Esophagus mucosa (tissue), 1 donor: ENCODE measurements at regions not wholly inside any gene's neighbourhood (a gene's known extent, or its start where the extent isn't known, plus 50 kb on each side); places are given as distances from the start of the nearest gene placed in this dataset.

Experiments
- ATAC-seq: fragments of 200-7000 bp; cut with Tn5 transposase; one replicate; pipeline ENCODE4 v1.9.1; 2020
- donor health status: DM: yes; HTN: yes; CAD: no.

DNA sequence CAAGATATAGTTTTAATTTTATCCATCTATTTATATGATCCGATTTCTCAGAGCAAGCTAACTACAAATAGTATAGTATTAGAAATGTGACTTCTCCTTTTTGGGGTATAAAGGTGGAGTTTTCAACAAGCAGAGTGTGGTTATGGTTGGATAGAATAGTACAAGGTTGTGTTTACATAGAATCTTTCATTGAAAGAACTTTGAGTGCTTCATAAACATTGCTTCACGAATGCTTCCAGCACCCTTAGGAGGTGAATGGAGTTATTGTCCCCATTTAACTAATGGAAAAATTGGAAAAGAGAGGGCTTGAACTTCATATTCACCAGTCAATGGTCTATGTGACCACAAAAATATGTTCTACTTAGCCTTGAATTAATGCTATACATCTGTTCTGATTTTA, 134.1 kb upstream of the CITED2 start:
- no peak for ATAC-seq

DNA sequence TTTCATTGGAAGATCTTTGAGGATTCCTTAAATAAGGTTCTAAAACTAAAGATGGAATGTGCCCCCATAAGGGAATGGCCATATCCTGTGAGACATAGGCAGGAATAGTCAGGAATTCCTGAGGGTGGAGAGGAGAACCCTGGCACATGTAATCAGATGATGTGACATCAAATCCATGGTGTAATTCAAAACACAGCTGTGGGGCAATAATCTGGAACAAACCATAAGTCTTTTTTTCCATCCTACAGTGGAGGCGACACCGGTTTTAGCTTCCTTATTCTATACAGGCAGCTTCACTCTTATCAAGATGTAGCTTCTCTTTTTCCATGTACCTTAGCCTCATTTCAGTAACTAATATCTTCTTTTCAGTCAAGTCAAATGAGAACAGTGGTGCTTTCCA, 133.6 kb upstream of the CITED2 start:
- ATAC-seq: no peak

GRCh38 chr6:139500977-139501376, 126.5 kb upstream of the CITED2 start:
- ATAC-seq: peak; percentile 48

- ATAC-seq: no peak
These were observed 124.3 kb upstream of the CITED2 start for GRCh38 chr6:139498715-139499114.

- no peak for ATAC-seq
These were observed 123.0 kb upstream of the CITED2 start for GRCh38 chr6:139497345-139497961.

GRCh38 chr6:139496654-139497344, 122.4 kb upstream of the CITED2 start:
- ATAC-seq: no peak

GRCh38 chr6:139494376-139494990, 120.0 kb upstream of the CITED2 start:
- ATAC-seq: no peak

DNA sequence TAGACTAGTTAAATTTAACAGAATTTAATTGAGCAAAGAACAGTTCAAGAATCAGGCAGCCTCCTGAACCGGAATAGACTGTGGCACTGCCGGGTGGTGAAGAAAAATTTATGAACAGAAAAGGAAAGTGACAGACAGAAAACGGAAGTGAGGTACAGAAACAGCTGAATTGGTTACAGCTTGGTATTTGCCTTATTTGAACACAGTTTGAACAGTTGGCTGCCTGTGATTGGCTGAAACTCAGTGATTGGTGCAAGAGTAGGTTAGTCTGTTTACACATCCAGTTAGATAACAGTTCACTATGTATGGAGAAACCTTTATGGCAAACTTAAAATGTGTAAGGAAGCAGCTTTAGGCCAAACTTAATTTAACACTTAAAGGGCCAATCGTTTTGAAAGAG, 116.0 kb upstream of the CITED2 start:
- ATAC-seq: no peak

DNA sequence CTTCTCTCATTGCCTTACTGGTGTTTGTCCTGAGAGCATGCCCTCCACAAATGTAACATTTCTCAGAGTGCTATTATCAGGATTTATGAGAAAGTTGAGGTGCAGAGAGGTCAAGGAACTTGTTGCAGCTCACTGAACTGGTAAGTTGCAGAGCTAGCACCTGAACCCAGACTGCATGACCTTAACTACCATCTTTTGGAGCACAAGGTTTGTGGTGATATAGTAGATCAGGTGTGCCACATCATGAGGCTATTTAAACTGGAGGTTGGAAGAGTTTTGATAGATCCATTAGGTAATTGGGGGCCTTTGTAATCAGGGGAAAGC, 112.0 kb upstream of the CITED2 start:
- ATAC-seq: no peak

DNA sequence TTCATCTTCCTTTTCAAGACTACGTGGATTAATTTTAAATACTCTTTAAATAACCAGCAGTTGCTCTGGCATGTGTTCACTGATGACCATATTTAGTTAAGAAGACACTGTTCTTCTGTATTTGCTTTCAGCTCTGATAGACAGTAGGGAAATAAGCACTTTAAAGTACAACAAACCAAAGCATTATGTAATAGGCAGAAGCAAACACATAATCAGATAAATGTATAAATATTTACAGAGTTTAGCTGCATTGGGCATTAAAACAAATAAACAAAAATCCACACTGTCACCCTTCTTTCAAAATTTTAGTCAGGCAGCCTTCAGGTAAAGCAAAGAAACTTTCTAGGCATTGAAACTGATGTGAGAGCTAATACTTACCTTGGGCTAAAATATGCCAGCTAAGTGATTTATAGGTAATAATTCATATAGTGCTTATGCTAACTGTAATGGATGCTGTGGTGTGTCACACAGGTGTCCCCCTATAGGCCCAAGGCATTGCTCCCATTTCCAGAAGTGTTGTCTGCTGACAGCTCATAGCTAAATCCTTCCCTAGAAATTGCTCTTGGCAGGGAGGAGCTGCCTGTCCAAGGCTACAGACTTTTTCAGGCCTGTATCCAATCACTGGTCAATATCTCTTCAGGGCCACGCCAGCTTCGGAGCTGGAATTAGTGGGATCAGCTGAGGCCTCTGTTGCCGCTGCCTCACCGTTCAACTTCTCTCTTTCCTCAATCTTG, 111.5 kb upstream of the CITED2 start:
- ATAC-seq: no peak

- no peak for ATAC-seq
These were observed 110.7 kb upstream of the CITED2 start for GRCh38 chr6:139485185-139485584.

DNA sequence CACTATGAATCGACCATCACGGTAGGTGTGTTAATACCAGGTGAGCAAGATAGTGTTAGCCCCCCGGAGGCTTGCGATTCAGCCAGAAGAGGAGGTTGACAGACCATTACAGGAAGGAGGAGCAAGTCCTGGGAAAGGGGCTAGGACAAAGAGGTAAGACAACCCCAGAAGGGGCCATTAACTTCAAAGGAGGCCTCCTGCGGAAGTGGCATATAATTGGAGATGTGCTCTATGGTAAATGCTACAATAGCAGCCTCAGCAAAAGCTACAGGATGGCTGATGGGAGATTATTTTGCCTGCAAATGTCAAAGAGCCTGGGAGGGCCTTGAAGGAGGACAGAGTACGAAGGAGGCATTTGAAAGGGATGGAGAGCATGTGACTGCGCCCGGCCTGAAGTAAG, 108.6 kb upstream of the CITED2 start:
- ATAC-seq: no peak

DNA sequence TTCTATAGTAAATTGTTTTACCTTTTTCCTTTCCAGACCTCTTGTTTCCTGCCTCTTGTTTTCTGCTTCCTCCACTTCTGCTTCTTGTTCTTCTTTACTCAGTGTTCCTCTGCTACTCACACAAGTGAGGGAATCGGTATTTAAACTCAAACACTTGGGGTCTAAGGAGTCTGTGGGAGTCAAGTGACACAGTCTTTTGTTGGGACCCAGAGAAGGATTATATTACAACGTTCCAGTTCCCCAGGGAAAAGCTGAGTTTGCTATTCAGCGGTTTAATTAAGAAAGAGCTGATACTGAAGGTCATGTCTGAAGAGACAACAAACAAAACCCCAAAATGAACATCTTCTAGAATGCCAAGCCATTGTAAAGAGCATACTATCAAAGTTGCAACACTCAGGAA, 107.8 kb upstream of the CITED2 start:
- no peak for ATAC-seq

DNA sequence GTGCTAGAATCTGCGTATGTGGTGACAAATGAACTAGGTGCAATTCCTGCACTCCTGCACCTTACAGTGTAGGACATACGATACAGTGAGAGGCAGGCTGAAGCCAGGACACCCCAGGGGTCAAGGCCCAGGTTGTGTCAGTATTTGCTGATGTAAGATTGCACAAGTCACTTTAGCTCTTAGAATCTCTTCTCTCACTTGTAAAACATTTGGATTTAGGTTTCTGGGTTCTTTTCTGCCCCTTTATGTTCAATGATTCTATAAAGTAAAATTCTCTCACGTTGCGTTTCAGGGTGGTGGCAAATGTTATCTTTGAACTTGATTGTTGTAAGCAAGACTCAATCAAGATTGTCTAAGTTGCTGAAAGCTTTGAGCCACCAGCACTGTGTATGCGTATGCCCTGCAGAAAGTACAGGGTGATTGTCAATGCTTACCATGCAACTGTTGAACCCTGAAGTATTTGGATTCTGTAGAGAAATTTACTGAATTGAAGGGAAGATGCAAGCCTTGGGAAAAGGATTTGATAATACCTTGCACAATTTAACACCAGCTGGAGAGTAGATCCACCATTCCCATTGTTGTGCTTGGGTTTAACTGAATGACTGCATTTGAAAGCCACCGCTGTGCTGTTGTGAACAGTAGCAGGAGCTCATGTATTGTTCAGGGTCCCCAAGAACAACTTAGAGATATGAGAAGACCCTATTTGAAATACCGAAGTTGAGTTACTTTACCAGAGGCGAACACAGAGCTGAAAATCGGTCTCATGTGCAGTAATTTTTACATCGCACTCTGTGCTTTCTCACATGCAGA, 106.1 kb upstream of the CITED2 start:
- no peak for ATAC-seq

DNA sequence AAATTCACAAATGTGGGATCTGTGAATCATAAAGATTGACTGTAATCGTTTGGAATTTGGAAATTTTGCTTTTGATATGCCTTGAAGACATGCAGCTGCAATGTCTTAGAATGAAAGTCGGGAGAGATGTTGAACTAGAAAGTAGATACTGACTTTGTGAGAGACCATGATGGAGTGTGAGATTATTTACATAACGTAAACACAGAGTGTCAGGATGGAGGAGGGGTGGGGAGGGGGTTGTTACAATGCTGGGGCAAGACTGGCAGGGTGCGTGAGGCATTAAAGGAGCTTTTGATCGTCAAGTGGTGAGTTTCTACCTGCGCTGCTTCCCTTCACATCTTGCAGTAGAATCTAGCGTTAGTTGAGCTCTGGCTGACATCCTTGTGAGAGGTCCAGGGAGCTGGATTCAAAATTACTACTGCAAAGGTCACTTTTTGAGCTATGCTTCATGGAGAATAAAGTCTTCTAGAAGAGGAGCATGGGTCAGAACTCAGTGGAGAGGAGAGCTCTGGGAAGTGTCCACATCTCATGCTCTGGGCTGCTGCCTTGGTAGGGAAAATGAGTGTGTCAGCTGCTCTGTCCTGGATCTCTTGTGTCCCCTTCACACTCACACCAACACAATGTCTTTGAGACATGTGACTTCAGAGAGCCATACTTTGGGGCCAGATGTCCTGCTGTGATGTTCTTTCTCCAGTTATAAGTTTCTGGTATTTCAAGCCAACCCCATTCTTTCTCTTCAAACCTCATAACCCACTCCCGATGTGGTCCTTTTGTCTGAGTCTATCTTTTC, 105.2 kb upstream of the CITED2 start:
- ATAC-seq: no peak

DNA sequence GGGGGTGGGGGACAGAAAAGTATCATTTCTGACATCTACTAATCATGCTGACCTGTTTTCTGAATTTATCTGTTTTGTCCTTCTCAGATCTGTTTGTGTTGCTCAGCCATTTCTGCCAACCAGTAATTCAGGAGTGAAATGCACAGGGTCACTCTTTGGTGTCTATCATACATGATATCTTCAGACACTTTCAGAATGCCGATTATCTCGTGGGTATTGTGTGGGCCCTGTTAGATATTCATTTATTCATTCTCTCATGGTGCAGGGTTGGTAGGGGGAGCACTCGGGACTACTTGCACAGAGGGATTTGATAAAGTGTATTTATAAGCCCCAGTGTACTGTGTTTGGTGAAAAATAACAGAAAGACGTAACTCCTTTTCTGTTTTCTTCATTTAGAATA, 101.2 kb upstream of the CITED2 start:
- ATAC-seq: no peak

GRCh38 chr6:139475241-139475640, 100.8 kb upstream of the CITED2 start:
- ATAC-seq: no peak

DNA sequence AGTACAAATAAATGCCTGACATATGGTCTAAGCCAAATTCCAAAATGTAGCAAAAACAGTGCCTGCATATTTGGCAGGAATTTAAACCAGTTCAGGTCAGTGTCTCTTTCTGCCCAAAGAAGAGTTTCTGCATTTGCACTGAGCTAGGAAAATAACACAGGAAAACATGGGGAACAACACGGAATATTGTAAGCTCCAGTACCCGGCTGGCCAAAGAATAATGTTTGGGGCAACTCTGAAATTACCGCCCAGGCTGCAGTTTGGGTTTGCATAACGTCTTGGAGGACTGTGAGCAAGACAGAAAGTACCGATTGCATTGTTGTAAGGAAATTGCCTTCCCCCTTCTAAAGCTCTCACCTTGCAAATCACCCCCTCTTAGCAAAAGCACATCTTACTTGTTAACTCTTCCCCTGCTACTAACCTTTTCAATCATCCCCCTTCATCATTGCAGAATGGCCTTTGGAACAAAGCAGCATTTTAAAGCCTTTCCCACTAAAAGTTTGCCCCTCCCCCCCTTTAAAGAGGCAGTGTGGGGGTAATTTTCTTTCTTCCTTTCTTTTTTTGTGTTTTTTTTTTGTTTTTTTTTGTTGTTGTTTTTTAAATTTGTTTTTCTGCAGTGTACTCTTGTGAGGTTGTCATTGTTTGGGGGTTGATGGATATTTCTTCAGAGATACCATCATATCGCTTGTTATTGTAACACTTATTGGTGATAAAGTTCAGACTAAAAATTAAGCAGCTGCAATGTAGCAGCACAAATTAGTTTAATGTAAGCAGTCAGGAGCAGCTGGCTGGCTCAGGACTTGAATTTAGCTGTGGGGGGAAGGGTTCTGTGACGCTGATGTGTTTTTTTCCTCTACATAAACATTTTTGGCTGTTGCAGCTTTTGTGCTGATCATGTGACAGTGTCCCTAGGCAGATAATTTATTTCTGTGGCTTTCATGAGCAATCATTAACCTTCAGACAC, 100.0 kb upstream of the CITED2 start:
- ATAC-seq: no peak

GRCh38 chr6:139473731-139474130, 99.3 kb upstream of the CITED2 start:
- ATAC-seq: no peak

DNA sequence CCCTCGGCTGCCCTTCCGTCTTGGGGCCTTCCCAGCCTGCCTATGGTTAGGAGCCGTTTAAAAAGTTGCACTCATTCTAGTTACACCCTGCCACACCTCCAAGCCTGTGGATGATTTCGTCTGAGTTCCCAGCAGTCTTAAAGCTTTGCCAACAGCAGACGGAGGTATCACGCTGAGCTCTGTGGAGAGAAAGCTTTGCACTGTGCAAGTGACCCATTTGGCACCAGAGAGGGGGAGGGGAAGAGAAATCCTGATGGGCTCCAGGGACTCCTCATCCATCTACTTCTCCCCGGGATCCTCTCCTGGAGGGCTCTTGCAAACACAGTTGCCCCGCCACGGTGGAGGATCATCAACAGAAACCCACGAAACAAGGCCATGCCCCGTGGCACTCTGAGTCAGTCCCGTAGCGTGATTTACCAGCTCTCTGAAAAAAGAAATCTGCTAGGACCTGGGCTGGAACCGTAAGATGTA, 98.8 kb upstream of the CITED2 start:
- peak; percentile 93 for ATAC-seq
